ENCODE measurements at regions not wholly inside any gene's neighbourhood (a gene's known extent, or its start where the extent isn't known, plus 50 kb on each side); places are given as distances from the start of the nearest gene placed in this dataset.
A peak's percentile ranks its signal among the peaks of the same experiment; 100 is the strongest.
"Not testable (repeated sequence)": the region's sequence is repeated elsewhere in the genome, so short reads cannot be mapped to it uniquely, and the experiment has no call there.

- DNase-seq = no peak
Measured at GRCh38 chr10:9010931-9011670, 956.6 kb downstream of the GATA3 start.

- no peak for DNase-seq
Measured at GRCh38 chr10:9012312-9012711, 957.8 kb downstream of the GATA3 start.

- no peak for DNase-seq
Measured at GRCh38 chr10:9015005-9015404, 960.5 kb downstream of the GATA3 start.

GRCh38 chr10:9015447-9015846, 961.0 kb downstream of the GATA3 start:
- DNase-seq = no peak

GRCh38 chr10:9016930-9017329, 962.4 kb downstream of the GATA3 start:
- DNase-seq = no peak

- DNase-seq = no peak
Measured at GRCh38 chr10:9018195-9019173, 964.0 kb downstream of the GATA3 start.

- DNase-seq = no peak
Measured at GRCh38 chr10:9023206-9023605, 968.7 kb downstream of the GATA3 start.

- no peak for DNase-seq
Measured at GRCh38 chr10:9024210-9024609, 969.7 kb downstream of the GATA3 start.

- no peak for DNase-seq
Measured at GRCh38 chr10:9028231-9028630, 973.7 kb downstream of the GATA3 start.

- no peak for DNase-seq
Measured at GRCh38 chr10:9035355-9035754, 980.9 kb downstream of the GATA3 start.

- no peak for DNase-seq
Measured at GRCh38 chr10:9036711-9037204, 982.3 kb downstream of the GATA3 start.

- DNase-seq = peak; percentile 8
Measured at GRCh38 chr10:9038146-9038714, 983.7 kb downstream of the GATA3 start.

GRCh38 chr10:9043466-9043865, 989.0 kb downstream of the GATA3 start:
- DNase-seq = no peak

GRCh38 chr10:9045311-9045710, 990.8 kb downstream of the GATA3 start:
- DNase-seq = no peak

GRCh38 chr10:9051328-9051974, 997.0 kb downstream of the GATA3 start:
- no peak for DNase-seq

- DNase-seq = no peak
Measured at GRCh38 chr10:9052767-9053166, 998.3 kb downstream of the GATA3 start.

- DNase-seq = no peak
Measured at GRCh38 chr10:9056521-9056920, 1002.0 kb downstream of the GATA3 start.

- DNase-seq = not testable (repeated sequence)
Measured at GRCh38 chr10:9057293-9057692, 1002.8 kb downstream of the GATA3 start.

- peak; percentile 39 for DNase-seq
Measured at GRCh38 chr10:9060314-9060713, 1005.8 kb downstream of the GATA3 start.

GRCh38 chr10:9061871-9062270, 1007.4 kb downstream of the GATA3 start:
- DNase-seq = no peak

GRCh38 chr10:9066152-9066551, 1011.7 kb downstream of the GATA3 start:
- DNase-seq = no peak

GRCh38 chr10:9068003-9068402, 1013.5 kb downstream of the GATA3 start:
- peak; percentile 71 for DNase-seq

- DNase-seq = no peak
Measured at GRCh38 chr10:9069136-9069535, 1014.6 kb downstream of the GATA3 start.
